22Rv1 (cell line): ENCODE measurements at regions not wholly inside any gene's neighbourhood (a gene's known extent, or its start where the extent isn't known, plus 50 kb on each side); places are given as distances from the start of the nearest gene placed in this dataset.

Experiments used
- CTCF ChIP-seq: fragments of 450-650 bp; IDR thresholded peaks from 2 replicates; pipeline ENCODE4 v1.5.1; 2017; ENCODE audit warnings: mild to moderate bottlenecking
- ZFX ChIP-seq: fragments of 450-650 bp; IDR thresholded peaks from 2 replicates; pipeline ENCODE4 v1.6.1; 2017; ENCODE audit warnings: antibody characterized with exemption, borderline replicate concordance

- TF ChIP-seq CTCF (no peak), ZFX (no peak)
Measured at GRCh38 chr7:89401099-89401498, 605.6 kb upstream of the TEX47 start.
